HG02973 (cell line): ENCODE measurements at regions not wholly inside any gene's neighbourhood (a gene's known extent, or its start where the extent isn't known, plus 50 kb on each side); places are given as distances from the start of the nearest gene placed in this dataset.

Experiments
- ATAC-seq: cut with Tn5 transposase; IDR thresholded peaks from one replicate; pipeline ENCODE4 v1.9.1; 2021; ENCODE audit warnings: moderate library complexity; ENCODE audit not compliant: unreplicated experiment

DNA sequence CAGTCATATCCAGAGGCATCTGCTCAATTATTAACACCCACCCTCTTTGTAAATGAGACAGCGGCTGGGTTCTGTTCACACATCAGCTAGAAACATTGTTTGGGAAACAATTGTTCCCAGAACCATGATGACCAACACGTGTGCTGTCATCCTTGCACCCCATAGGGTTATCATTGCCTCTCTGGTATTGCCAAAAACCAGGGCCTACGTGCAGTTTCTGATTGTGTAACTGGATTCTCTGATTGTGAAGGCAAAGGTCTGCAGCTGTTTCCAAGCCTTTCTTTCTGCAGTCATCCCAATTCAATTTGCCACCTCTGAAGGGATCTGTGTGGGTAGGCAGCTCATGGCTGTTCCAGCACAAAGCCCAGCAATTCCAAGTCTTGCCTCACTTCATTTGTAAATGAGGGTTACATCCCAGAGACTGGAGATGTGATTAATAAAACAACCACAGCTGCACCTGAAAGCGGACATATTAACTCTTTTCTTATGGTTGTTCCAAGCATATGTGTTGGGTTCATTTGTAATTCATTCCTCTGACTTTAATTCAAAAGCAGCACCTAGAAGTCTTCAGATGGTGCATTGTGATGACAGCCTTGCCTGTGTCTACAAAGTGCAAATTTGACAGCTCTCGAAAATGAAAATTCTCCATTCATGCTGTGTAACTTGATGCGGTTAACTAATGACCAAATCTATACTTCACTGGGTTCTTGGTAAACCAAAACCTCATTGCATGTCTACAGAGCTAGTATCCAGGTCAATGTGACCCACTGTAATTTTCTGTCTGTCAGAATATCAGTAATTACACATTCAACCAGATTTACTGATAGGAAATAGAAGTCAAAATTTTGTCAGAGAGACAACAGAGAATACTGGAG is 66.6 kb downstream of the YIPF5 start:
- no peak for ATAC-seq

DNA sequence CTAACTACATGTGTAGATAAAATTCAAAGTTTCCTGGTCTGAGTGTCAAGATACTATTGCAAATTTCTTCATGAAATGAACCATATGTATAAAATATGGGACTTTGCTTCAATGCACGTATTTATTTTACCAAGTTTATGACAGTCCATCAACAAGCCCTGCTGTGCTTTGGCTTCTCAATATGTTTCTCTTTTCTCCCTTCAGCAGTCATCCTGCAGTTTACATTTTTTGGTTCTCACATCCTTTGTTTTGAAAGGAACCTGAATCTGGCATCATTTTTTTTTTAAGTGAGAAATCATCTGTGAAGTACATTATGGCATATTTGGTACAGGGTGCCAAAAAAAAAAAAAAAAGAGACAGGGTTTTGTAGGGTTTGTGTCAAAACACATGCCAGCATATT is 65.1 kb downstream of the YIPF5 start:
- no peak for ATAC-seq

DNA sequence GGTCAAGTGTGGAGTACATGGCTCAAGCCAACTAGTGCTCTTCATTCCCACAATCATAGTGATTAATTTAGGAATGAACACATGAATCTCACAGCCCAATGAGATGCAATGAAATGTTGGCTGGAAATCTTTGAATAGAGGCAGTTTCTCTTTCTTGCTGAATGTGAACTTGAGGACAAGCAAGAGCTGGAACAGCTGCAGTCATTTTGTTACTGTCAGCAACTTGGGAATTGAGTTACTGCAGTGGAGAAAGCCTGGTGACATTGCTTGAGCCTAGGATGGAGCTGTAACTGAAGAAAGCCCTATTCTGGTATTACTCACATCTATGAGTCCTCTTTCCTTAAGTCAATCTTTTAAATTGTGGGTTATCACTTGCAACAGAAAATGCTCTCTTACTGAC is 62.3 kb downstream of the YIPF5 start:
- ATAC-seq, result no peak
